HG02759 (cell line): ENCODE measurements at regions not wholly inside any gene's neighbourhood (a gene's known extent, or its start where the extent isn't known, plus 50 kb on each side); places are given as distances from the start of the nearest gene placed in this dataset.
"Not testable (repeated sequence)": the region's sequence is repeated elsewhere in the genome, so short reads cannot be mapped to it uniquely, and the experiment has no call there.

Source experiments
- ATAC-seq: cut with Tn5 transposase; IDR thresholded peaks from one replicate; pipeline ENCODE4 v1.9.1; 2021; ENCODE audit warnings: mild to moderate bottlenecking, moderate library complexity; ENCODE audit not compliant: unreplicated experiment

DNA sequence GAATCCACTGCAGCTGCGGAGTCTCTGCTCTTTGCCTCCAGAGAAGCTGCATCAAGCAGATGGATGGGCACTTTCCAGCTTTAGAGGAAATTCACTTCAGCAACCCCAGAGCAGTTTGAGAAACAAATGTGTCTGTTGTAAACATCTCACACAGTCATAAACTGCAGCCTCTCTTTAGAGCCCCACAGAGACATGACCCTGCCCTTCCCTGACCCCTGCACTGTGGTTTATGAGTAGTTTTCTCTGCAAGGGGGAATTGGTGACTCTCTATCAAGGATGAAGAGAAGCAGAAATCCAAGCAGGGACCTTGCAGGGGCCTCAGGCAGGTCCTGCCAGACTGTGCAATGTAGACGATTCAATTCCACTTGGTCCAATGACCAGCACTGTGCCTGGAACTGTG lies 160.2 kb downstream of the SH2D4B start:
- no peak for ATAC-seq

DNA sequence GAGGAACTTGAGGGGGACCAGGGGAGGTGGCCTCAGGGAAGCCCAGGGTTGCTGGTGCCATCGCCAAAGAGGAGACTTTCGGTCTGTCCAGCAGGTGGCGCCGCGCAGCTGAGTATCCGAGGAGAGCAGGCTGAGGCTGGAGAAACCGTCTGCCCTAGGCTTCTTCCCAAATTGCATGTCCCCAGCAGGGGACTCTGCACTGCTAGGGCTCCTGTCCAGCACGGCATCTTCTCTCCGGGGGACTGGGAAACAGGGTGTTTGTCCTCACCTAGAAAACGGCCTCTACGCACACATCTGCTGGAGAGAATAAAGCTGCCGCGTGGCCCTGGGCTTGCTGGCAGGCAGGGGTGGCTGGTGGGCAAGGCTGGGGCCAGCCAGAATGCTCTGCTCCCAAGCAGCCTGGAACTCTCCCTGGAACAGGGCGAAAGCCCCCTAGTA lies 161.9 kb downstream of the SH2D4B start:
- peak; percentile 93 for ATAC-seq

DNA sequence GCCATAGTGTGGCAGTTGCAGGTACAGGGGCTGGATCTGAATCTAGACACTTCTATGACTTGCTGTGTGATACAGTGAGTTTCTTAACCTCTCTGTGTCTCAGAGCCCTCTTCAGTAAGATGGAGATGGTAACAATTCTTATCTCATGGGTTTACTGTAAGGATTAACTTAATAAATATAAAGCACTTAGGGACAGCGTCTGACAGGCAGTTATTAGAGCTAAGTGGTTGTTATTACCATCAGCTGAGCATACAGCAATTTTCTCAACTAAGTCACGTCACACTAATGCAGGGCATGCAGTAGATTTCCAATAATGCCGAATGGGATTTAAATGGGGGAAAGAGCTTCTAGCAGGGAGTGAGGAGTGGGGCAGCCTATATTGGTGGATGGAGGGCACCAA lies 162.6 kb downstream of the SH2D4B start:
- no peak for ATAC-seq

DNA sequence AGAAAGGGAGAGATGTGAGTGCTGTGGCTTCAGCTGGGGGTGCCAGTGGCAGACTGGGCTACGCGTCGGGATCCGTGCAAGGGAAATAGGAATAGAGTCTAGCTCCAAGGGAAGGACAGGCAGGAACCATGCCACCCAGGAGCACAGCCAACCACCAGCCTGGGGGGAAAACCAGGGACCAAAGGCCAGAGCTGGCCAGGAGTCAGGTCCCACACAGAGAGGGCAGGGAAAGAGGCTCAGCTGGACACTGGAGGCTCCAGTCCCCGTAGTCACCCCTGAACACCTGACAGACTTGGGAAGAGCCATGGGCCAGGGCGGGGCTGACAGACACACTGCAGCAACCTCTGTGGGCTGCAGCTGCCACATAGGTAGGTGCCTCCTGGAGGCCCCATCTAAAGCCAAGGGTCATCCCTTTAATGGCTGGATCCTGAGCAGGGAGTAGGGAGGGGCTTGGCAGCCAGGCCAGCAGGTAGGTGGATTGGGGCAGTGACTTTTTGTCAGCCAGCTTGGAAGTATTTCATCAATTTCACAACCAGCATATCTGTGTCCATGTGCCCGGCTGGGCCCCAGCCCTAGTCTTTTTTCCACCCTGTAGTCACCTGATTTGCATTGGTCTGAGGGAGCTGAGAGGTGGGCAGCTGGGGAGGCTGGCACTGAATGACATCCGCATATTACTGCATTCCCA lies 163.2 kb downstream of the SH2D4B start:
- ATAC-seq = no peak

DNA sequence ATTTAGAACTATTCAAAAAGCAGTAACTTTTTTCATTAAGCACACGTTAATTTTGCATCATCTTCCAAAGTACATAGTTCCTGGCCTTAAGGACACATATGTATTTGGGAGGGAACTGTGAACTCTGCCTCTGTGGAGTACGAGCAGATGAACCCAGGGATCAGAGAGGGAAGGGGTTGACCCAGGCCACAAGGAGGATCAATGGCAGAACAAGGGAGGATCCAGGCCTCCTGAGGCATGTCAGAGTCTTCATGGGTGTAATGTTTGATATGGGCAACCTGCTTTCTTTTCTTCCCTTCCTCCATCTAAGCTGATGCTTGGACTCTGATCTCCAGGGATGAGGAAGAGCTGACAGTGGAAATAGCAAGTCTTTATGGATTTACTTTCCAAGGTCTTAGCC lies 164.0 kb downstream of the SH2D4B start:
- ATAC-seq = no peak

DNA sequence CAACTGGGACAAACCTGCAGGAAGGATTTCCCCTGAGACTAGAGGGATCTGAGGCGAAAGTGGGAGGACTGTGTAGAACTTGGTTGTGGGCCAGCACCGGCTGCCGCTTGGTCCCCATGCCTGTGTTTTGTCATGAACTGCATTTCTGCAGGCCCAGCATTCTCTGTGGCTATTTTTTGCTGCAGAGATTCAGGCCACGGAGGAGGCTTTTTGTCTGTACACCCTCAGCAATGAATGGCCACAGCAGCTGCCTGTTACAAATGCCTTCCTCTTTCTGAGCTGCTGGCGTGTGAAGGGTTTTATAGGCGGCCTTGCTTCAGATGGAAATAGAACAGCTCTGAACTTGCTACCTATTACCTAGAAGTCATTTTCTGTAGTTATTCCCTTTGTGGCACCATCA lies 164.4 kb downstream of the SH2D4B start:
- ATAC-seq = no peak

GRCh38 chr10:80705899-80706298 lies 168.2 kb downstream of the SH2D4B start:
- ATAC-seq = no peak

- no peak for ATAC-seq
These were observed 170.5 kb downstream of the SH2D4B start for GRCh38 chr10:80708185-80708584.

DNA sequence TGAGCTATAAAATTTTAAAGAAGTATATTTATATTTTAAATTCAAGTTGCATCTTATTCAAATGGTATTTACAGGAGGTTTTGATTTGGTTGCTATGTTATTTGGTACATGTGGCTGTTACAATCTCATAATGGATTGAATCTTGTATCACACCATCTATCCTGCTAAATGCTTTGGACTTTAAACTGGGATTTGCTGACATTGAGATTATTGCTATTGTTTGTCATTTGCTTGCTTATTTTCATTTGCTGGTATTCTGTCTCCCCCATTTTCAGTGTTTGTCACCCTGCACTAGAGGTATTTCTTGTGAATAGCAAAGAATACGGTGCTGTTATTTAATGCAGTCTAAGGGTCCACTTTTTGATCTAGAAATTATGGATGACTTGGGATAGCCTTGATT lies 171.1 kb downstream of the SH2D4B start:
- no peak for ATAC-seq

- no peak for ATAC-seq
These were observed 172.2 kb downstream of the SH2D4B start for GRCh38 chr10:80709866-80710265.

DNA sequence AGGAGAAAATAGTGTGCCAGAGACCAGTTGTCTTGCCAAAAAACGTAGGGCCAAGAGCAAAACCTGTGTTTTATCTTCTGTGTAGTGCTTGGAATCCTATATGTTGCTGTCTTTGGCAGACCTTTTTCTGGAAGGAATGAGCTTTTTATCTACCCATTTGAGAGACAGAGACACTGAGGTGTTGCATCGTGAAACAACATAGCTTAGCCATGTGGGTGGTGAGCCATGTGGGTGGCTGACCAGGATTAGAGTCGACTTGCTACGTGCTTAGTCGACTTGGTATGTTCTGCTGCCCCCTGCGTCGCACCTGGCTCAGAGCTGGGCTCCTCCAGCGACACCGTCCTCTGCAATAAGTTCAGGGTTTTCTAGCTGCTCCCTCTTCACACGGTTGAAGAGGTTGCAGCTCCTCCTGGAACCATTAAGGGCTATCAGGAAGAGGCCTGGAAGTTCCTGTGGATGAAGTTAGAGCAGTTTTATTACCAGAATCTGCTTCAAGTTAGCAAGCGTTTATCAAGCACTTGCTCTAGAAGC lies 175.8 kb downstream of the SH2D4B start:
- no peak for ATAC-seq

DNA sequence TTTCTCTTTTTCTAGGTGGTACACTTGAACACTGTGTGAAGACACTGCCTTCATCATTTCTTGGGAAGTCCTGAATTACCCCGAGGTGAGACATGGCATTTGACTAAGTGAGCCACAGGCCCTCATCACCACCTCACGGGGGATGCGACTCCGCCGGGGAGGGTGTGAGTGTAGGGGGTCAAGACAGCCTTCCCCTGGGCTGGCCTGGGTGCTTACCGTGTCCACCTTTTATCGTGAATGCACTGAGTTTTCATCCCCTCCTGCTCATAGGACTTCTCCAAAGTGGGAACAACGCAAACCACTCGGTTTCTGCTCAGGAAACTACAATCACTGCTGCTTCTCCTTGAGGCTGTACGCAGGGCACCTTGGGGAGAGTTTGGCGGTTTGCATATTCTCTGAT lies 176.9 kb downstream of the SH2D4B start:
- no peak for ATAC-seq

GRCh38 chr10:80718024-80718423 lies 180.3 kb downstream of the SH2D4B start:
- ATAC-seq = no peak

- no peak for ATAC-seq
These were observed 182.2 kb downstream of the SH2D4B start for GRCh38 chr10:80719935-80720334.

- ATAC-seq = no peak
These were observed 182.8 kb downstream of the SH2D4B start for GRCh38 chr10:80720549-80720948.

GRCh38 chr10:80728354-80728753 lies 190.7 kb downstream of the SH2D4B start:
- not testable (repeated sequence) for ATAC-seq

DNA sequence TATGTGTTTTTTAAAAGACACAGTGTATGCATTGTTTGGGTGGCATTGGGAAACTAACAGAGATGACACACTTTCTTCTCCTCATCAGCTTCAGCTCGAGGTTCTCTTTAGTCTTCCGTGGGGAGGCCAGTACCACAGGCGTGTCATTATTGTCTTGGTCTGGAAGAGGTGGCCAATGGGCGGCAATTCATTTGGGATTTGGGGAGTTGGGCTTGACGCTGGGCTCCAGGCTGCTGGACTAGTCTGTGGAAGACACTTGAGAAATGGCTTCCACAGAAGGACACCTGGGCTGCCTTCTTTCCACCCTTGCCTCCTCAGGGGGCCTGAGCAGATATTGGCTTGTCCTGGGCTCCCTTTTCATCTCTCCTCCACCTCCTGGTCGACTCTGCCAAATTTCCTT lies 192.2 kb downstream of the SH2D4B start:
- ATAC-seq = no peak

DNA sequence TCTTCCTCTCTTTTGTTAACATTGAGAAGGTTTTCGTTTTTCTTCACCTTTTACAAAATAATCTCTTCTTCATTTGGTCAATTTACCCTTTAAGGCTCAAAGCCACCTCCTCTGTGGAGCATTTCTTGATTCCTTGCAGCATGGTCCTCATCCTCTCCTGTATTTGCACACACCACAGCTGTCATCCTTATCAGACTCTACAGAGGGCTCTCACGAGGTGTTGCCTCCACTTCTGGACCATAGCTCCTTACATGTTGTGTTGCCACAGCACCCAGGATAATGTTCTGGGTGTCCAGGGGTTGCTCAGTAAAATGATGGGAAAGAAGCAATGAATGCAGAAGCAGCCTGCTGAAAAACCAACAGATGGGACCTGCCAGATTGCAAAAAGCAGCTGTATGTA lies 192.8 kb downstream of the SH2D4B start:
- no peak for ATAC-seq

- ATAC-seq = no peak
These were observed 196.9 kb downstream of the SH2D4B start for GRCh38 chr10:80734589-80734988.

DNA sequence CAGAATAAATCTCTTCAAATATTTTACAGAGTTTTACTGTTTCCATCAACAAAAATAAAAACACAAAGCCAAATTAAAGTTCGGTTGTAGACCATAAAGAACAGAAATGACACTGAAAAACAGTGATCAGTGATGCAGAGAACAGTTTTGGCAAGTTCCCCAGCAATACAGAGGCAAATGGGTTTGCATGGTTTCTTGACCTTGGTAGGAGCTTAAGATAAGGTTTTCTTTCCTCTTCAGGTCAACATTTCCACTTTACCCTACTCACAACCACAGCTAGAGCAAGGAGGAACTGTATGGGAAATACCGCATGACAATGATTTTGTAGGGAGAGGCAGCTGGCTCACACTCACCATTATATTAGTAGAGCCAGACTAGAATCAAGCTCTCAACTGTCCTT lies 199.5 kb downstream of the SH2D4B start:
- ATAC-seq = no peak

DNA sequence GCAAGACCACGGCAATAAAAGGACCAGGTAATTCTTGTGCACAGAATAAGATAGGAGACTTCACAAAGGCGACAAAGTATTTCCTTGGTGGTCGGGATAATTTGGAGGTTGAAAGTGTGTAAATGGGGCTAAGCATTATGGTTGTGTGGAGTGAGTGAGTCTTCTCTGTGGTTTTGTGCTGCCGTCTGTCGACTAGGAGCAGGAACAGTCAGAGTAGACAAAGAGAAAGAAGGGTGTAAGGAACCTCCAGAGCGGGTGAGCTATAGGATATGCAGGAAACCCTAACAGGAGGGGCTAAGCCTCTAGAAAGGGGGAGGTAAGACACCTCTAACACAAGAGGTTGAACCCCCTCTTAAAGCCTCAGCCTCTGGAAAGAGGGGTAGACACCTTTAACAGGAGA lies 201.6 kb downstream of the SH2D4B start:
- no peak for ATAC-seq

DNA sequence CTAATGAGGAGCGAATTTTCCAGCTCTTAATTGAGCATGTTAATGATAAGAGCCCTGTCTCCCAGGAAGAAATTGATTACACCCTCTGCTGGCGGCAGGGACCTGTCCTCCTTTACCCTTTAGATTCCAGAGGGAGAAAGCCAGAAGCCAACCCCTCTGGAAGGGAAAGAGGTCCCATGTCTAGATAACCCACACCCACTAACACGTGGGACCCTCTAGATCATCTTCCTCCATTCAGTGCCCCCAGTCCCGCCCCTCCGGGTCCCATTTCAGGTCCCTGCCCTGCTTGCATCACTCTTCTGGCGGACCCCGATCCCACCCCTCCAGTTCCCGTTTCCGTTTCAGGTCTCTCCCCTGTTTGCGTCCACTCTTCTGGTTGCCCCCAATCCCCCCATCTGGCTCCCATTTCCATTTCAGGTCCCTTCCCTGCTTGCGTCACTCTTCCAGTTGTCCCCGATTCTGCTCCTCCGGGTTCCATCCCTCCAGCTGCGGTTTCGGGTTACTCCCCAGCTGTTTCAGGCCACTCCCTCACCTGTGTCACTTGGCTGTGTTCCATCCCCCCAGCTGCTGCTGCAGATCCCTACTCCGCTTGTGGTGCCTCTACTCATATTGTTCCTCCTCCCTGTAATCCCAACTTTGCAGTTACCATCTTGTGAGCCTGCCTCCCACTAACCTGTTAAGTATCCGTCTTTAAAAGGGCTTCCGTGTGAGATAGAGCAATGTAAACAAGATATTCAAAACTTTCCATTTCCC lies 202.4 kb downstream of the SH2D4B start:
- ATAC-seq = no peak
